WTC11 (cell line): ENCODE measurements at regions not wholly inside any gene's neighbourhood (a gene's known extent, or its start where the extent isn't known, plus 50 kb on each side); places are given as distances from the start of the nearest gene placed in this dataset.

Experiments
- ATAC-seq: fragments of 200-7000 bp; cut with Tn5 transposase; 2 replicates; pipeline ENCODE4 v1.10.0; 2021; ENCODE audit warnings: mild to moderate bottlenecking, moderate library complexity
- CTCF ChIA-PET: fragments of 300-600 bp; sonication (Branson Sonifier 250); formaldehyde crosslinking; loops from one replicate; lab custom pipeline; 2021; ENCODE audit warnings: antibody characterized with exemption; lab: Charles Lee
- POLR2A ChIA-PET: fragments of 350-600 bp; sonication (Branson Sonifier 250); formaldehyde crosslinking; loops from one replicate; lab custom pipeline; 2021; ENCODE audit warnings: antibody characterized with exemption; lab: Charles Lee
- DNase-seq: peaks from one replicate; pipeline ENCODE4 v3.0.0; 2021; ENCODE audit warnings: low spot score
- H3K27ac Mint-ChIP-seq: 2 replicates; pipeline ENCODE4 v1.8.0; 2021; ENCODE audit warnings: mixed read lengths
- H3K27me3 Mint-ChIP-seq: 2 replicates; pipeline ENCODE4 v1.8.0; 2021; ENCODE audit warnings: low read depth, mild to moderate bottlenecking, moderate library complexity, mixed read lengths
- H3K36me3 Mint-ChIP-seq: 2 replicates; pipeline ENCODE4 v1.8.0; 2021; ENCODE audit warnings: mixed read lengths
- H3K4me1 Mint-ChIP-seq: 2 replicates; pipeline ENCODE4 v1.8.0; 2022; ENCODE audit warnings: mixed read lengths
- H3K4me3 Mint-ChIP-seq: 2 replicates; pipeline ENCODE4 v1.8.0; 2021; ENCODE audit warnings: mild to moderate bottlenecking, moderate library complexity, mixed read lengths
- H3K9me3 Mint-ChIP-seq: 2 replicates; pipeline ENCODE4 v1.8.0; 2021; ENCODE audit warnings: mixed read lengths
- ATF1 ChIP-seq: sonication (generic); formaldehyde crosslinking; IDR thresholded peaks from 2 replicates; pipeline ENCODE4 v1.8.1; 2023; ENCODE audit warnings: mild to moderate bottlenecking, moderate library complexity, missing genetic modification reagents
- ATF2 ChIP-seq: sonication (generic); formaldehyde crosslinking; IDR thresholded peaks from 2 replicates; pipeline ENCODE4 v1.8.1; 2022; ENCODE audit warnings: low read depth, missing genetic modification reagents, borderline replicate concordance
- ATF6 ChIP-seq: sonication (generic); formaldehyde crosslinking; IDR thresholded peaks from 2 replicates; pipeline ENCODE4 v1.8.1; 2023; ENCODE audit warnings: mild to moderate bottlenecking, missing genetic modification reagents
- CDX4 ChIP-seq: fragments of 250-450 bp; sonication (Bioruptor Pico); IDR thresholded peaks from 2 replicates; pipeline ENCODE4 v1.9.0; 2021; ENCODE audit warnings: moderate library complexity, mild to moderate bottlenecking, inconsistent platforms, borderline replicate concordance
- ETV6 ChIP-seq: sonication (generic); formaldehyde crosslinking; IDR thresholded peaks from 2 replicates; pipeline ENCODE4 v1.8.1; 2022; ENCODE audit warnings: mild to moderate bottlenecking, missing genetic modification reagents
- GABPB1 ChIP-seq: sonication (generic); formaldehyde crosslinking; IDR thresholded peaks from 2 replicates; pipeline ENCODE4 v1.8.1; 2023; ENCODE audit warnings: mild to moderate bottlenecking, missing genetic modification reagents
- GRHL2 ChIP-seq: fragments of 250-450 bp; sonication (Bioruptor Pico); IDR thresholded peaks from 2 replicates; pipeline ENCODE4 v1.8.0; 2022; ENCODE audit warnings: mild to moderate bottlenecking, moderate library complexity; ENCODE audit not compliant: insufficient replicate concordance, severe bottlenecking
- MLX ChIP-seq: sonication (generic); formaldehyde crosslinking; IDR thresholded peaks from 2 replicates; pipeline ENCODE4 v1.8.1; 2023; ENCODE audit warnings: mild to moderate bottlenecking, missing genetic modification reagents, moderate library complexity
- NR1H2 ChIP-seq: sonication (generic); formaldehyde crosslinking; IDR thresholded peaks from 2 replicates; pipeline ENCODE4 v1.9.0; 2021; ENCODE audit warnings: mild to moderate bottlenecking, moderate library complexity, missing genetic modification reagents
- NR3C1 ChIP-seq: sonication (generic); formaldehyde crosslinking; conservative IDR thresholded peaks from 2 replicates; pipeline ENCODE4 v1.8.1; 2023; ENCODE audit warnings: low read depth, mild to moderate bottlenecking, missing genetic modification reagents
- PRDM15 ChIP-seq: sonication (generic); formaldehyde crosslinking; IDR thresholded peaks from 2 replicates; pipeline ENCODE4 v1.8.0; 2022; ENCODE audit warnings: missing genetic modification reagents
- RORB ChIP-seq: fragments of 250-450 bp; sonication (Bioruptor Pico); IDR thresholded peaks from 2 replicates; pipeline ENCODE4 v1.9.0; 2021; ENCODE audit warnings: mild to moderate bottlenecking
- STAT6 ChIP-seq: sonication (generic); formaldehyde crosslinking; conservative IDR thresholded peaks from 2 replicates; pipeline ENCODE4 v1.8.1; 2023; ENCODE audit warnings: mild to moderate bottlenecking, low read depth, missing genetic modification reagents, moderate library complexity
- TEAD1 ChIP-seq: sonication (generic); formaldehyde crosslinking; IDR thresholded peaks from 2 replicates; pipeline ENCODE4 v1.8.0; 2022; ENCODE audit warnings: mild to moderate bottlenecking, missing genetic modification reagents
- USF2 ChIP-seq: sonication (generic); formaldehyde crosslinking; IDR thresholded peaks from 2 replicates; pipeline ENCODE4 v1.8.1; 2023; ENCODE audit warnings: mild to moderate bottlenecking, missing genetic modification reagents, moderate library complexity
- ZBTB21 ChIP-seq: sonication (generic); formaldehyde crosslinking; IDR thresholded peaks from 2 replicates; pipeline ENCODE4 v1.8.1; 2023; ENCODE audit warnings: mild to moderate bottlenecking, missing genetic modification reagents, borderline replicate concordance
- ZMAT4 ChIP-seq: fragments of 250-450 bp; sonication (Bioruptor Pico); IDR thresholded peaks from 2 replicates; pipeline ENCODE4 v1.9.0; 2021; ENCODE audit warnings: mild to moderate bottlenecking

- POLR2A ChIA-PET = no interaction called here
- Mint-ChIP-seq H3K27me3 (peaks cover 2% of the 10 kb centered on the region), H3K27ac (no peak overlapping the region), H3K9me3 (peaks cover 25% of the 10 kb centered on the region), H3K4me1 (no peaks in the 10 kb centered on the region), H3K36me3 (peaks cover 7% of the 10 kb centered on the region), H3K4me3 (no peak overlapping the region)
- CTCF ChIA-PET = interaction anchor here (0.7 to 2.1 kb wide), 7 partner anchors 10 to 210 kb away, joined by 3 to 12 read pairs (median 4); no protein-coding TSS in a partner anchor
- ATAC-seq (peak; percentile 67), DNase-seq (no peak)
- TF ChIP-seq NR3C1 (CRISPR knock-in tag) = no peak
- TF ChIP-seq TEAD1 (CRISPR knock-in tag) = no peak
- TF ChIP-seq MLX (CRISPR knock-in tag) = no peak
- no peak for TF ChIP-seq RORB (CRISPR knock-in tag)
- TF ChIP-seq STAT6 (CRISPR knock-in tag) = no peak
- no peak for TF ChIP-seq ATF2 (CRISPR knock-in tag)
- TF ChIP-seq ATF6 (CRISPR knock-in tag) = no peak
- TF ChIP-seq ZBTB21 (CRISPR knock-in tag) = no peak
- no peak for TF ChIP-seq NR1H2 (CRISPR knock-in tag)
- no peak for TF ChIP-seq ZMAT4 (CRISPR knock-in tag)
- no peak for TF ChIP-seq CDX4
- TF ChIP-seq ETV6 (CRISPR knock-in tag) = no peak
- TF ChIP-seq GABPB1 (CRISPR knock-in tag) = no peak
- TF ChIP-seq PRDM15 (CRISPR knock-in tag) = no peak
- no peak for TF ChIP-seq USF2
- no peak for TF ChIP-seq ATF1
- TF ChIP-seq GRHL2 (CRISPR knock-in tag) = no peak
Observed at GRCh38 chr10:91088300-91089140, 131.9 kb upstream of the PCGF5 start.
